Stimulated activated CD8-positive, alpha-beta memory T cell treated with anti-CD3 and anti-CD28 coated beads, Interleukin-2, amount 100 ng/mL, for 1 hour (primary cell): ENCODE measurements at regions not wholly inside any gene's neighbourhood (a gene's known extent, or its start where the extent isn't known, plus 50 kb on each side); places are given as distances from the start of the nearest gene placed in this dataset.
"Not testable (repeated sequence)": the region's sequence is repeated elsewhere in the genome, so short reads cannot be mapped to it uniquely, and the experiment has no call there.

Experiments
- DNase-seq, 2 donors: peaks; one replicate each; pipeline ENCODE4 v3.0.0-alpha.2; 2020; ENCODE audit warnings: low read depth in 2 of 2

DNA sequence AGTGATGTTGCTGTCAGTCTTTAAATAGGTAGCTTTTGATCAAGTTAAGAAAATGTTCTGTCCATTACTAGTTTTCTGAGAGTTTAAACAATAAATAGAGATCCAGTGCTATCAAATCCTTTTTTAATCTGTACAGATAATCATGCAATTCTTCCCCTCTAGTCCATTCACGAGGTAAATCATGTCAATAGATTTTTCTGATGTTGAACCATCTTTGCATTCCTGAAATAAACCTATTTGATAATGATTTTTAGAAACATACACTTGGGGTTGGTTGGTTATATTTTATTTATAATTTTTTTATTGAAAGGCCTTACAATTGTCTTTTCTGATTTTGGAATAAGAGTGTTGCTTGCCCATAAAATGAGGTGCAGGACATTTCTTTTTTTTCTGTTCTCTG lies 95.0 kb downstream of the FAM53A start:
- no peak for DNase-seq

GRCh38 chr4:1588306-1588705 lies 95.8 kb downstream of the FAM53A start:
- DNase-seq = no peak

- DNase-seq = no peak
Observed at GRCh38 chr4:1584498-1584897, 99.6 kb downstream of the FAM53A start.

DNA sequence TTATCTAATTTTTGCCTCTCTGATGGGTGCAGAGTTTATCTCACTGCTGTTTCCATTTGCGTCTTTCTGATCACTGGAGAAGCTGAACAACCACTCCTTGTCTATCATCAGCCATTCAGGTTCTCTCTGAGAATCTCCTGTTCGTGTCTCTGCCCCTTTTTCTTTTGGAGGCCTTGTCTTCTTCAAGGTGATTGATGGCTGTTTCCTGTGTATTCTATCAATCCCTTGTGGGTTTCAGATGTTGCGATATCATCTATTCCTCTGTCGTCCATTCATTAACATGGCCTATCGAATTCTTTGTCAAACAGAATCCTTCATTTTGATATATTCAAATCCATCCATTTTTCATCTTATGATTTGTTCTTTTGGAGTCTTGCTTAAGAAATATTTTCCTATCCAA lies 100.3 kb downstream of the FAM53A start:
- no peak for DNase-seq

DNA sequence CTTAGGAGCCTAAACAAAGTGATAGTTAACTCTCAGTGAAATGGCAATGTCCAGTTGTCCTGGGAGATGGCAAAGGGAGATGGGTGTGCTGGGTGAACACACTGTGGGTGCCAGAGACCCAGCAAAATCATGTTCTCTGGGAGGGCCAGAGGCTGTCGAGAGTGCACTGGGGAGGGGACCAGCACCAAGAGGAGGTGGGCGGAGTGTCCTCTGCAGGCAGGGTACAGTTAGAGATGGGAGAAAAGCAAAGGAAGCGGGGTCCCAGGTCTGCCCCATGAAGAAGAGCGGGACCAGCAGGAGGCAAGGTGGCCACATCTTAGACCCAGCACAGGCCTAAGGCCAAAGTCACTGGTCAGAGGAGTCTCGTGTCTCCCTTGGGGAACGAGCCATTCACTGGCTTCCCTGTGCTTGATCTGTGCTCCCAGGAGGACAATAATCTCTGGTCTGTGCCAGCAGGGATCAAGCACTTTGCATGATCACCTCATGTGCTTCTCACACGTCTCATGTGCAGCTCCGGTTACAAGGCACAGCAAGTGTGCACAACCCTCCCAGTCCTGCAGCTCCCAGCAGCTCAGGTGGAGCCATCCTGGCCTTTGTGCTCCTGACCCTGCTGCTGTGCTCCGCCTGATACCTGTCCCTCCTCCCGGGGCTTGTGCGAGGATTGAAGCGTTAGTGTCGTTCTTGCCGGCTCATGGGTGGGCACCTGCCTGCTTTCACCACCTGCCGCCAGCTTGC lies 100.9 kb downstream of the FAM53A start:
- DNase-seq = no peak

GRCh38 chr4:1582227-1582626 lies 101.9 kb downstream of the FAM53A start:
- DNase-seq = no peak

- DNase-seq = peak; percentile 73 to 78
Observed at GRCh38 chr4:1581164-1581894, 102.8 kb downstream of the FAM53A start.

GRCh38 chr4:1580692-1581012 lies 103.5 kb downstream of the FAM53A start:
- not testable (repeated sequence) for DNase-seq

GRCh38 chr4:1579901-1580691 lies 104.0 kb downstream of the FAM53A start:
- peak; percentile 86 for DNase-seq

DNA sequence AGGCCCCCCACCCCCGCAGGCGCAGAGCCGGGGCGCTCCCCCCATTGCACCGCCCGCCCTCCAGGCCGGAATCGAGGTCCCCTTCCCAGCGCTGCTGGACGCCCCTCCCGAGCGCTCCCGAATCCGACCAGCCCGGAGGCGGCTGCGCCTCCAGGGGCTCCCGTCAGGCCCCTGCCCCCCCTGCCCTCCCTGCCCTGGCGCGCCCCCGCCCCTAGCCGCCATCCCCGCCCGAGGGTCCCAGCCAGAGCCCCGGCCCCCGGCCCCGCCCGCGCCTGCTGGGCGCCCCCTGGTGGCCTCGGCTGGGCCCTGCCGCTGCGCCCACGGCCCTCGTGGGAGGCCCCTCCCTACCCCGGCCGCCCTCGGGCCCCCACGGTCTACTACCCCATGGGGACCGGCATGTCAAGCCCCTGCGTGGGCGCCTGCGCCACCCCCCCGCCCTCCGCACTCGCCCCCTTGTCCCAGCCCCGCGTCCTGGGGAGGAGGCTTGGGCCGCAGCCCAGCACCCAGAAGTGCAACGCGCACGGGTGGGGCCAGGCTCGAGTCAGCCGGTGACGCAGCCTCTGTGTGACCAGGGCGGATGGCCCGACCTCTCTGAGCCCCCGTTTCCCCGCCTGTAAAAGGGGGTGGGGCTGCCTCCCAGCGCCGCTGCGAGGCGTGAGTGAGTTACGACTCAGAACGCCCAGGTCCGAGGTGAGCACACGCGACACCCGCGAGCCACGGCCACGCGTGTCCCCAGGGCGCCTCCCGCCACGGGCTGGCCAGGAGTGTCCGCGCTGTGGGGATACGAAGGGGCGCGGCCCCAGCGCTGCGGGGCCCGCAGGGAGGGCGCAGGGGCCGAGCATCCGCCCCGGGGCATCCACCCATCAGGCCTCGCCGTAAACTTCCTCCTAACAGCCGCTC lies 104.9 kb downstream of the FAM53A start:
- peak; percentile 39 to 66 for DNase-seq

DNA sequence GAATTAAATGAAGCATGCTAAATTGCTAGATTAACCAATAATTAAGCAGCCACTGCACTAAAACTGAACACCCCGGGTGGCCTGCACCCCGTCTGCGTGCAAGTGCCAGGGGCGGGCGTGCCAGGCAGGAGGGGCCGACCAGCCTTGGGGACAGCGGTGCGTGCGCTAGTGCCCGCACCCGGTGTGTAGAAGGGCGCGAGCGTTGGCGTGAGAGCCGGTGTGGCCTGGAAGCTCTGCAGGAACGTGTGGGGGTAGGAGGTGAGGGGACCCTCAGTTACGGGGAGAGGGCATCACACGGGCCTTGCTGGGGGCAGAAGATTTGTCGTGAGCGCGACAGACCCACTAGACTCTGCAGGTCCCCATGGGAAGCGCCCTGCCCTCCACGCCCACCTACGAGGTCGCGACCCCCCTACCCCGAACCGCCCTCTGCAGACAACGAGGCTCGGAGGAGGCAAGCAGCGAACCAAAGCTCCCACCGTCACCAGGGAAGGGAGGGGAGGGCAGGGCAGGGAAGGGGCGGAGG lies 105.8 kb downstream of the FAM53A start:
- no peak for DNase-seq

DNA sequence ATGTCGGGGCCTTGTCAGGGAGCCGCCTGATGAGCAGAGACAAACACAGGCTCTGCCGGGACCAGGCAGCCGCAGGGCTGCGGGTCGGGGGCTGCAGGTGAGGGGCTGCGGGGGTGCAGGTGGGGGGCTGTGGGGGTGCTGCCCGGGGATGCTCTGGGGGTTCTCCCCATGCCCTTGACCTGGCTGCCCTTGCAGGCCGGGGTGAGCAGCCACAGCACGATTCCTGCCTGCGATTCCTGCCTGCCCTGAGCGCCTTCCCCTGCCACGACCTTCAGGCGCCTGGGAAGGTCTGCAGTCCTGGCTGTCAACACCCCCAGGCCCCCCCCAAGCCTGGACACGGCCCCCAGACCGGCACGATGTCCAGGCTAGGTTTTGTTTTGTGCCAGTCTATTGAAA lies 106.3 kb downstream of the FAM53A start:
- no peak for DNase-seq

DNA sequence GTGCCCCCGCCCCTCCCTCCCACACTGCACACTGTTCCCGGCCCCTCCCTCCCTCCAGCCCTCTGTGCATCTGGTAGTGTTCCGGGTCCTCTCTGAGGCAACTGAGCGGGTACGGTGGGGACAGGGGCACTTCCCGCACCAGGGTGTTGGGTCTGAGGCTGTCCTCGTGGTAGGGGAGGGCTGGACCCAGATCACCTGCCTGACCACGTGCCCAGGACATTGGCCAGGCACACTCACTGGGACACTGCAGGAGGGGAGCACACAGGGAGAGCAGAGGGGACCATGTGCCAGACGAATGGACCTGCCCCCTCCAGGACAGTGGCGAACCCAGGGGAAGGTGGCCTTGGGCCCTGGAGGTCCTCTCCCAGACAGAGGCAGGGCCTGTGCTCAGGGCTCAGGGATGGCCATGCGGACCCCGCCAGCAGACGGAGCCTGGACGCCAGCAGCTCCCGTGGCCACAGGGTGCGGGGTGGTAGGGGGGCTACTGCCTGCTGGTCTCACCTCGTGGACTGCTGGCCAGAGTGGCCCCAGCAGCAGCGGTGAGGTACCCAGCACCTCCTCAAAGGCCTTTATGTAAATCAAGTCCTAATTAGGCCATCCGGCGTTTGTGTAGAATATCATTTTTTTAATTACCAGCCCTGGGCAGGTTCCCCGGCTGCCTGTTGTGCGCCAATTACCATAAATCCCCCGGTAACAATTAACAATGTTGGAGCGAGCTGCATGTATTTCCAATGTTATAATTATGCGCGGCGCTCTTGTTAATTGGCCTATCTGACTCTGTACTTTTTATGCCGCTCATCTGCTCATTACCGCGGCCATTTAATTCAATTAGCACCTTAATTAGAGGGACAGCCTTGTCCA lies 106.9 kb downstream of the FAM53A start:
- DNase-seq = no peak

DNA sequence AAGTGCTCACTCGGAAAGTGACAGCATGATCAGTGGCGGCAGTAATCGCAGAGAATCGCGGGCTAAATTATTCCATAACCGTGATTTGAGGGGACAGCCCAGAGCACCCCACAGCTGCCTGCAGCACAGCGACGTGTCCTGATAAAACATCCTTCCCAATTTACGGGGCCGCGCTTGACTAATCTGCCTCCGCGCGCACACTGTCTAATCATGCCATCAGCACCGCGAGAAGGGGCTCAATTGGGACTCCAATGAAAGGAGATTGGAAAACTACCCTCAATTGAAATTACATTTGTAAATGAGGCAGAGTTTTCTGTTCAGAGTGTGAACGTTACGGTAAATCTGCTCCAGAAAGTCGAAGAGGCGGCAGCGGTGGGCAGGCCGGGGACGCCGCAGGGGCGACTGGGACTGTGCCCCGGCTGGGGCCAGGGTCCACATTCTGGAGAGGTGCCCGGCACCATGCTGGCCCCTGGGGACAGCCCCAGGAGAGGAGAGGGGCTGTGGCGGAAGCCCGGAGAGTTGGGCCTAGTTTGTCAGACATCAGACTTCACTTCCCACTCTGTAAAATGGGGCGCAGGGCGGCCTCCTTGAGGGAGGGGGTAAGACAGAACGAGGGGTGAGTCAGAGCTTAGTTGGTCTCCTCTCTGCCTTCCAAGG lies 107.7 kb downstream of the FAM53A start:
- no peak for DNase-seq

- DNase-seq = no peak
Observed at GRCh38 chr4:1575418-1576303, 108.5 kb downstream of the FAM53A start.

- DNase-seq = no peak
Observed at GRCh38 chr4:1574601-1575417, 109.3 kb downstream of the FAM53A start.

GRCh38 chr4:1573830-1574459 lies 110.2 kb downstream of the FAM53A start:
- DNase-seq = no peak
